ENCODE measurements at regions not wholly inside any gene's neighbourhood (a gene's known extent, or its start where the extent isn't known, plus 50 kb on each side); places are given as distances from the start of the nearest gene placed in this dataset.

DNA sequence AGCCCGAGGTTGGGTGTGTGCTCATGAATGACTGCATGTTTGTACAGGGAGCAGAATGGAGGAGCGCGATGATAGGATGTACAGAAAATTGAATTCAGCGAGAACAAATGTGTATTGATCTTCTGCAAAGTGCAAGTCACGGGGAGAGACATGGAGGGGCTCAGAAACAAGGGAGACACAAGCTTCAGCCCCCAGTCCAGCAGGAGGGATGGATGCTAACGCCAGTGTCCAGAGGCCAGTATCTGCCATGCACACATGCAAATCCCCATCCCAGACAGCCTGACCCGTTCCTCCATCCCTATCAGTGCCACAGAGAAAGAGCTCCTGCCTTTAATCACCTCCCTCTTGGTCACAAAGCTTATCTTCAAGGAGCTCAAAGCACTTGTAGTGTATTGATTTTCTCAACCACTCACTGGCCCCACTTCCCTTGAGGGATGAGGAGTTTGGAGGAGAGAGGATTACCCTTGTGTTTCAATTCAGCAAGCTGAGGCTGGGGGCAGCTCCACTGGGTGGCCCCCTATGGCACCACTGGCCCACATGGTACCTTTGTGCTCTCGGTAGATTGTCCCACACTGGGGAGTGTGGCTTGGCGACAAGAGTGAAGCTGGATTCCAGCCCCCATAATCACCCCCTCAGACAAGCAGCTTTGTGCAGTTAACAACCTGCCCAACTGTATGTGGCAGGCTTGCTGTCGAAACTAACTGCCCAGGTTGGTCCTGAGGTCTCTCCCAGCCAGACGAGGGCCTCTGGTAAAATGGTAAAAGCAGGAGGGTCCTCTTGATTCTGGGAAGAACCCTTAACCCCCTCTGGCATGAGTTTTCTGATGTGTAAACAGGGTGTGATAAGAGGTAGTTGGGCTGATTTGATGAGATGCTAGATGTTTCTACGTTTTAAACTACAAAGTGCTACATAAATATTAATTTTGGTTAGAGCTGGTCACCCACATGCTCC is 151.6 kb upstream of the UNC5B start:
- no peak overlapping the region for H2AFZ ChIP-seq (ENCODE audit: low read length)
- H3K4me1 ChIP-seq (ENCODE audit: insufficient read depth, low read length, severe bottlenecking) = no peaks in the 10 kb centered on the region
- H3K9me2 ChIP-seq (ENCODE audit: low read depth, low read length) = no peaks in the 10 kb centered on the region
- no peaks in the 10 kb centered on the region for H3F3A ChIP-seq (ENCODE audit: insufficient read depth, low read length)
- H3K9me3 ChIP-seq (ENCODE audit: low read length) = no peaks in the 10 kb centered on the region
- H4K20me1 ChIP-seq (ENCODE audit: insufficient read depth, low read length) = no peaks in the 10 kb centered on the region
- H3K4me3 ChIP-seq (ENCODE audit: low read depth, low read length, poor library complexity, severe bottlenecking) = no peak overlapping the region
- no peak overlapping the region for H3K9ac ChIP-seq (ENCODE audit: low read length)
- no peaks in the 10 kb centered on the region; the same call in 1 of the 2 replicates for H3K27me3 ChIP-seq (ENCODE audit: insufficient read depth, low read length)
- H3K27ac ChIP-seq (ENCODE audit: low read depth, low read length, poor library complexity, severe bottlenecking) = no peak overlapping the region
- TF ChIP-seq EZH2 (IDR thresholded peaks at IDR 0.05; ENCODE audit: borderline replicate concordance, low read length) = no peak
- no peak for TF ChIP-seq CTCF (IDR thresholded peaks at IDR 0.05; ENCODE audit: low read length)
- H3K36me3 ChIP-seq (ENCODE audit: insufficient read depth, low read length) = no peaks in the 10 kb centered on the region
- H3K79me2 ChIP-seq (ENCODE audit: insufficient read depth, low read length) = no peaks in the 10 kb centered on the region
- no peak overlapping the region for H3K4me2 ChIP-seq (ENCODE audit: low read length)

DNA sequence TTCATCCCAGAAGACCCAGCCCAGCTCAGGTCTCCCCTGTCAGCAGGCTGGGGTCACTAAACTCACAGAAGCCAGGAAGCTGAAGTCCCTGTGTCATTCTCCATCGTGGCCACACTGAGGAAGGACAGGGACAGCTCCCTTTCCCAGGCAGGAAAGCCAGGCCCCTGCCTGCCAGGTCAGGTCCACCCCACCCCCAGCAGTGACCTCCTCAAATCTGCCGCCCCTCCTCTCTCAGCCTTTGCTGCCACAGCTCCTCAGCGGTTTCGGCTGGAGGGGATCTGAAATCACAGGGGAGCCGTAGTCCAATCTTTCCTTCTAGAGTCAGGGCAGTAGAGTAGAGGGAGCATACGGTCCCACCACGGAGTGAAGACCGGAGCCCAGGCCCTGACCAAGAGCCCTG is 150.9 kb upstream of the UNC5B start:
- H3K4me2 ChIP-seq (ENCODE audit: low read length) = no peak overlapping the region
- no peak overlapping the region for H2AFZ ChIP-seq (ENCODE audit: low read length)
- no peaks in the 10 kb centered on the region for H3K9me2 ChIP-seq (ENCODE audit: low read depth, low read length)
- no peaks in the 10 kb centered on the region for H3F3A ChIP-seq (ENCODE audit: insufficient read depth, low read length)
- no peaks in the 10 kb centered on the region for H3K79me2 ChIP-seq (ENCODE audit: insufficient read depth, low read length)
- no peak overlapping the region for H3K4me3 ChIP-seq (ENCODE audit: low read depth, low read length, poor library complexity, severe bottlenecking)
- no peak overlapping the region for H3K9ac ChIP-seq (ENCODE audit: low read length)
- no peaks in the 10 kb centered on the region for H3K4me1 ChIP-seq (ENCODE audit: insufficient read depth, low read length, severe bottlenecking)
- H3K36me3 ChIP-seq (ENCODE audit: insufficient read depth, low read length) = no peaks in the 10 kb centered on the region
- TF ChIP-seq CTCF (IDR thresholded peaks at IDR 0.05; ENCODE audit: low read length) (no peak), EZH2 (IDR thresholded peaks at IDR 0.05; ENCODE audit: borderline replicate concordance, low read length) (no peak)
- H3K27ac ChIP-seq (ENCODE audit: low read depth, low read length, poor library complexity, severe bottlenecking) = no peak overlapping the region
- no peaks in the 10 kb centered on the region for H3K9me3 ChIP-seq (ENCODE audit: low read length)
- H3K27me3 ChIP-seq (ENCODE audit: insufficient read depth, low read length) = no peaks in the 10 kb centered on the region; the same call in 1 of the 2 replicates
- H4K20me1 ChIP-seq (ENCODE audit: insufficient read depth, low read length) = no peaks in the 10 kb centered on the region

GRCh38 chr10:71062156-71062555 is 150.2 kb upstream of the UNC5B start:
- no peaks in the 10 kb centered on the region for H3K79me2 ChIP-seq (ENCODE audit: insufficient read depth, low read length)
- no peak for TF ChIP-seq CTCF (IDR thresholded peaks at IDR 0.05; ENCODE audit: low read length)
- no peak for TF ChIP-seq EZH2 (IDR thresholded peaks at IDR 0.05; ENCODE audit: borderline replicate concordance, low read length)
- no peaks in the 10 kb centered on the region for H3K4me1 ChIP-seq (ENCODE audit: insufficient read depth, low read length, severe bottlenecking)

More at GRCh38 chr10:71062156-71062555, 150.2 kb upstream of the UNC5B start:
- no peak overlapping the region for H3K9ac ChIP-seq (ENCODE audit: low read length)
- no peaks in the 10 kb centered on the region for H3K9me2 ChIP-seq (ENCODE audit: low read depth, low read length)
- no peak overlapping the region for H3K4me3 ChIP-seq (ENCODE audit: low read depth, low read length, poor library complexity, severe bottlenecking)
- H4K20me1 ChIP-seq (ENCODE audit: insufficient read depth, low read length) = no peaks in the 10 kb centered on the region
- H2AFZ ChIP-seq (ENCODE audit: low read length) = no peak overlapping the region
- H3K36me3 ChIP-seq (ENCODE audit: insufficient read depth, low read length) = no peaks in the 10 kb centered on the region
- H3K27me3 ChIP-seq (ENCODE audit: insufficient read depth, low read length) = no peaks in the 10 kb centered on the region; the same call in 1 of the 2 replicates
- no peaks in the 10 kb centered on the region for H3K9me3 ChIP-seq (ENCODE audit: low read length)
- H3K27ac ChIP-seq (ENCODE audit: low read depth, low read length, poor library complexity, severe bottlenecking) = no peak overlapping the region
- H3K4me2 ChIP-seq (ENCODE audit: low read length) = no peak overlapping the region
- no peaks in the 10 kb centered on the region for H3F3A ChIP-seq (ENCODE audit: insufficient read depth, low read length)
